GM12865 (cell line): ENCODE measurements at regions not wholly inside any gene's neighbourhood (a gene's known extent, or its start where the extent isn't known, plus 50 kb on each side); places are given as distances from the start of the nearest gene placed in this dataset.

Experiments used
- DNase-seq: peaks from one replicate; pipeline ENCODE4 v3.0.0; 2010; ENCODE audit warnings: low read depth
- H3K4me3 ChIP-seq: 2 replicates; pipeline ENCODE4 v1.5.1; 2011; ENCODE audit warnings: mild to moderate bottlenecking, low read depth, low read length, control low read depth
- TF ChIP-seq, protein P1 (sequence below): IDR thresholded peaks from 2 replicates; pipeline ENCODE4 v1.5.1; 2011; ENCODE audit warnings: low read length, control low read depth, low read depth, inconsistent platforms; ENCODE audit not compliant: insufficient read depth; ENCODE audit errors: missing control alignments

DNA sequence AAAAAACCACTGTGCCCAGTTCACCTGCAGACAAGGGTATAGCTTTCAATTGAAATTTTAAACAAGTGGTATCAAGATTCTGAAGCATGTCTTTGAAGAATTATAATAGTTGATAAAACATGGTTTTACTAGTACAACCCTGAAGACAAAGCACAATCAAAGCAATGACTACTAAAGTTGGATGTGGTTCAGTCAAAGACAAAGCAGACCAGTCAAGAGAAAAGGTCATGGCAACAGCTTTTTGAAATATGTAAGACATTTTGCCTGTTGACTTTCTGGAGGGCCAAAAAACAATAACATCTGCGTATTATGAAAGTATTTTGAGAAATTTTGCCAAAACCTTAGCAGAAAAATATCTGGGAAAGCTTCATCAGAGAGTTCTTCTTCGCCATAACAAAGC is 1393.6 kb downstream of the SI start:
- TF ChIP-seq, protein P1, sequence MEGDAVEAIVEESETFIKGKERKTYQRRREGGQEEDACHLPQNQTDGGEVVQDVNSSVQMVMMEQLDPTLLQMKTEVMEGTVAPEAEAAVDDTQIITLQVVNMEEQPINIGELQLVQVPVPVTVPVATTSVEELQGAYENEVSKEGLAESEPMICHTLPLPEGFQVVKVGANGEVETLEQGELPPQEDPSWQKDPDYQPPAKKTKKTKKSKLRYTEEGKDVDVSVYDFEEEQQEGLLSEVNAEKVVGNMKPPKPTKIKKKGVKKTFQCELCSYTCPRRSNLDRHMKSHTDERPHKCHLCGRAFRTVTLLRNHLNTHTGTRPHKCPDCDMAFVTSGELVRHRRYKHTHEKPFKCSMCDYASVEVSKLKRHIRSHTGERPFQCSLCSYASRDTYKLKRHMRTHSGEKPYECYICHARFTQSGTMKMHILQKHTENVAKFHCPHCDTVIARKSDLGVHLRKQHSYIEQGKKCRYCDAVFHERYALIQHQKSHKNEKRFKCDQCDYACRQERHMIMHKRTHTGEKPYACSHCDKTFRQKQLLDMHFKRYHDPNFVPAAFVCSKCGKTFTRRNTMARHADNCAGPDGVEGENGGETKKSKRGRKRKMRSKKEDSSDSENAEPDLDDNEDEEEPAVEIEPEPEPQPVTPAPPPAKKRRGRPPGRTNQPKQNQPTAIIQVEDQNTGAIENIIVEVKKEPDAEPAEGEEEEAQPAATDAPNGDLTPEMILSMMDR: no peak
- no peak overlapping the region for H3K4me3 ChIP-seq
- DNase-seq: no peak

GRCh38 chr3:163672954-163673353 is 1405.3 kb downstream of the SI start:
- no peak for DNase-seq
- TF ChIP-seq, protein P1: no peak
- H3K4me3 ChIP-seq: no peak overlapping the region

GRCh38 chr3:163671201-163671600 is 1407.1 kb downstream of the SI start:
- no peak for DNase-seq
- TF ChIP-seq, protein P1: no peak
- H3K4me3 ChIP-seq: no peak overlapping the region

DNA sequence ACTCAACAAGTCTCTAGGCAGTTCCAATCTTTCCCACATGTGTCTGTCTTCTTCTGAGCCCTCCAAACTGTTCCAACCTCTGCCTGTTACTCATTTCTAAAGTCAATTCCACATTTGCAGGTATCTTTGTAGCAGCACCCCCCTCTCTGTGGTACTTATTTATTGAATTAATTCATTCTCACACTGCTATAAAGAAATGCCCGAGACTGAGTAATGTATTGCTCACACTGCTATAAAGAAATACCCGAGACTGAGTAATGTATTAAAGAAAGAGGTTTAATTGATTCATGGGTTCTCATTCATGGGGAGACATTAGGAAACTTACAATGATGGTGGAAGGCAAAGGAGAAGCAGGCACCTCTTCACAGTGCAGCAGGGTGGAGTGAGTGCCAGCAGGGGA is 1413.8 kb downstream of the SI start:
- TF ChIP-seq, protein P1: no peak

DNA sequence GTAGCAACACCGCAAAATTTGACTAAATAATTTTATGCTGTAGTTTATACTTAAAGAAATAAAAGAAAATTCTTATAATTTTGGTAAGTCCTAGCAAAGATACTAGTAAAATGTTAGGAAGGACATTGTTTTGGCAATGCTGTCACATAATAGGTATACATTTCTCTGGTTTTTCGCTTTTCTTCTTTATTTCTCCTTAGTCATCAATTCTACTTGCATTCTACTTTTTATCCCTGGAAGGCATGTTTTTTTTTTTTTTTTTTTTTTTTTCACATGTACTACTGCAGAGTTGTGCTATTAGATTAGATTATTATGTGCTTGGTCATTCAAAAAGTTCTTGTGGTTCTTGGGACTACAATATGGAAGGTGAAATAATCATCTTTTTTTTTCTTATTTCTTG is 1421.2 kb downstream of the SI start:
- DNase-seq: no peak
- H3K4me3 ChIP-seq: no peak overlapping the region

More for the DNA sequence above, 1413.8 kb downstream of the SI start:
- DNase-seq: no peak
- H3K4me3 ChIP-seq: no peak overlapping the region

DNA sequence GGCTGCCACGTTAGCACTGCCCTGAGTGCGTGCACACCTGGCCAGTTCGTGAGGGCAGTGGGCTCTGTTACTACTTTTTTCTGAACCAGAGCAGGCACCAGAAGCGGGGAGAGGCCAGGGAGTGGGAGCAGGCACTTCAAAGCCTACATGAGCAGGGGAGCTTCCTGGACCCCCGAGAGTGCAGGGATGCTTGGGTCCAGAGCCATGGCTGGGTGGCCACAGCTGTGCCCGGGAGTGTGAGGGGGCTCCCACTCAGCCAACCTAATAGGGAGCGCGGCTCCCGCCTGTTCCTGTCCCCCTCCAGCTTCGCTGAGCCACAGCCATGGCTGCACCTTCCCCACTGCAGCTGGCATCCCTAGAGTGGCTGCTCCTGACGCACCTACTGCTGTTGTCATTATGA is 1423.3 kb downstream of the SI start:
- no peak for DNase-seq
- H3K4me3 ChIP-seq: no peak overlapping the region
- TF ChIP-seq, protein P1: no peak

More for the DNA sequence above, 1421.2 kb downstream of the SI start:
- TF ChIP-seq, protein P1: no peak

GRCh38 chr3:163644172-163644571 is 1434.1 kb downstream of the SI start:
- no peak overlapping the region for H3K4me3 ChIP-seq
- no peak for DNase-seq
- TF ChIP-seq, protein P1: no peak
